H1 (cell line): ENCODE measurements at regions not wholly inside any gene's neighbourhood (a gene's known extent, or its start where the extent isn't known, plus 50 kb on each side); places are given as distances from the start of the nearest gene placed in this dataset.

ENCODE experiments used
- CREB1 ChIP-seq: IDR thresholded peaks from 2 replicates; pipeline ENCODE4 v1.6.1; 2012; ENCODE audit warnings: inconsistent platforms
- EGR1 ChIP-seq: IDR thresholded peaks from 2 replicates; pipeline ENCODE4 v1.6.1; 2011; ENCODE audit warnings: low read depth, low read length, borderline replicate concordance

- TF ChIP-seq EGR1 (no peak), CREB1 (no peak)
Observed at GRCh38 chr13:70571221-70571620, 463.0 kb upstream of the KLHL1 start (continued).
